AG09319 (cell line): ENCODE measurements at regions not wholly inside any gene's neighbourhood (a gene's known extent, or its start where the extent isn't known, plus 50 kb on each side); places are given as distances from the start of the nearest gene placed in this dataset.

ENCODE experiments used
- DNase-seq: peaks from one replicate; pipeline ENCODE4 v3.0.0-alpha.2; 2010; ENCODE audit warnings: low read depth; ENCODE audit errors: extremely low read depth
- CTCF ChIP-seq: IDR thresholded peaks from 2 replicates; pipeline ENCODE4 v1.5.1; 2011; ENCODE audit warnings: low read depth, mild to moderate bottlenecking, inconsistent platforms, low read length, moderate library complexity

- TF ChIP-seq CTCF: no peak
- peak; percentile 44 for DNase-seq
Measured at GRCh38 chr3:24545887-24546286, 51.2 kb upstream of the THRB start.

GRCh38 chr3:24548278-24548677, 53.6 kb upstream of the THRB start:
- no peak for TF ChIP-seq CTCF
- no peak for DNase-seq

- DNase-seq: no peak
- TF ChIP-seq CTCF: no peak
Measured at GRCh38 chr3:24550588-24550987, 55.9 kb upstream of the THRB start.

DNA sequence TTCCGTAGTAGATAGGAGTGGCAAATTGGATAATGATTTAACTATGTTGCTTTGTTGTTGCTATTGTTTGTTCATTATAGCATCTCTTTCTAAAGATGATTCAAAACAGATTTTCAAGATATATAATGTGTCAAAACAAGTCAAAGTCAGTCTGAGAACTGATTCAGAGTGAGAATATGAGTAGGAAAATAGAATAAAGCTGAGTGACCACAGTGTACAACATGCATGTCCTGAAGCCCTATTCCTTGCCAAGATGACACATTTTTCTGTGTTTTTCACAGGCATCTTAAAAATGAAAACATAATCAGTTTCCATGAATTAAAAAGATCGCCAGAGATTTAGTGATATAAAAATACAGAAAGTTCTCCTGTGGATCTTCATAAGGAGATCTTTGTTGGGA, 57.0 kb upstream of the THRB start:
- no peak for TF ChIP-seq CTCF
- DNase-seq: no peak

GRCh38 chr3:24562895-24563294, 68.2 kb upstream of the THRB start:
- DNase-seq: no peak
- TF ChIP-seq CTCF: no peak

DNA sequence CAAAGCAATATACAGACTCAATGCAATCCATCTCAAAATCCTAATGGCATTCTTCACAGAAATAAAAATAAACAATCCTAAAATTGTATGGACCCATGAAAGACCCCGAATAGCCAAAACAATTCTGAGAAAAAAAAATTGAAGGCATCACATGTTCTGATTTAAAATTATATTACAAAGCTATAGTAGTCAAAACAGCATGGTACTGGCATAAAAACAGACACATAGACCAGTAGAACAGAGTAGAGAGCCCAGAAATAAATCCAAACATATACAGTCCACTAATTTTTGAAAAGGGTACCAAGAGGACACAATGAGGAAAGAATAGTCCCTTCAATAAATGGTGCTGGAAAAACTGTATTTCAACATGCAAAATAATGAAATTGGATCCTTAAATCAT, 70.4 kb upstream of the THRB start:
- TF ChIP-seq CTCF: no peak
- DNase-seq: no peak

DNA sequence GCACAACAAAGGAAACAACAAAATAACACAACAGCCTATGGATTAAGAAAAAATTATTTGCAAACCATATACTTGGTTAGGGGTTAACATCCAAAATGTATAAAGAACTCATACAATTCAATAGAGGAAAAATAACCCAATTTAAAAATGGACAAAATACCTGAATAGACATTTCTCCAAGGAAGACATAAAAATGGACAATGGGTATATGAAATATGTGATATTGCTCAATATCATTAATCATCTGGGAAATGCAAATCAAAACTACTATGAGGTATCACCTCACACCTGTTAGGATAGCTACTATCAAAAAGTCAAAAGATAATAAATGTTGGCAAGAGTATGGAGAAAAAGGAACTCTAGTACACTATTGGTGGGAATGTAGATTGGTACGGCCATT, 71.0 kb upstream of the THRB start:
- TF ChIP-seq CTCF: no peak
- DNase-seq: no peak
